Stomach (tissue), 4 donors: ENCODE measurements at regions not wholly inside any gene's neighbourhood (a gene's known extent, or its start where the extent isn't known, plus 50 kb on each side); places are given as distances from the start of the nearest gene placed in this dataset.

Experiments
- CTCF ChIP-seq, 7 experiments: fragments of 450-650 bp in 4 of 7; fragments of 200-600 bp in 3 of 7; sonication (generic) in 3 of 7; IDR thresholded peaks; one replicate each; pipeline ENCODE4 v1.5.1; 2016 to 2019; ENCODE audit warnings: antibody characterized with exemption in 7 of 7, control low read depth in 2 of 7, mild to moderate bottlenecking in 1 of 7
- POLR2A ChIP-seq, 4 donors: fragments of 450-650 bp; IDR thresholded peaks; one replicate each; pipeline ENCODE4 v1.6.1; 2016; ENCODE audit warnings: antibody characterized with exemption in 4 of 4, control low read depth in 2 of 4, mild to moderate bottlenecking in 1 of 4, moderate library complexity in 1 of 4
- POLR2AphosphoS5 ChIP-seq, 3 donors: sonication (generic); formaldehyde crosslinking; IDR thresholded peaks; one replicate each; pipeline ENCODE4 v1.6.1; 2016; ENCODE audit warnings: antibody characterized with exemption in 3 of 3

DNA sequence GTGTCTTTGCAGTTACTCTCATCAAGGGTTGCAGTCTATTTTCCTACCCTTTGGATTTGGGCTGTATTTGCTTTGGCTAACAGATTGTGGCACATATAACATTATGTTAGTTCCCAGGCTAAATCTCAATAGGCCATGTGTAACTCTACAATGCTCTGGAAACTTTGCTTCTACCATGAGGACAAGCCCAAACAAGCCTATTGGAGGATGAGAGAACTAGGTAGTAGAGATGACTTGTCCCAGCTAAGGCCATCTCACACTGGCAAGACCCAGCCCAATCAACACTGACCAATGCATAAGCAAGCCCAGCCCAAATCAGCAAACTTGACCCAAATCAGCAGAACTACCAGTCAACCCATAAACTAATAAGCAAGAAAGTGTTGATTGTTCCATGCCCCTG is 311.8 kb downstream of the NDFIP2 start:
- no peak for TF ChIP-seq CTCF (IDR thresholded peaks at IDR 0.05)
- no peak for TF ChIP-seq POLR2A (IDR thresholded peaks at IDR 0.05)
- no peak for TF ChIP-seq POLR2AphosphoS5 (IDR thresholded peaks at IDR 0.05)
